GM12878 (cell line): ENCODE measurements at regions not wholly inside any gene's neighbourhood (a gene's known extent, or its start where the extent isn't known, plus 50 kb on each side); places are given as distances from the start of the nearest gene placed in this dataset.

Experiments
- BMI1 ChIP-seq: fragments of 450-650 bp; IDR thresholded peaks from 2 replicates; pipeline ENCODE4 v1.6.1; 2016; ENCODE audit warnings: mild to moderate bottlenecking, moderate library complexity, borderline replicate concordance
- HSF1 ChIP-seq: fragments of 150-350 bp; IDR thresholded peaks from 2 replicates; pipeline ENCODE4 v1.6.1; 2014; ENCODE audit warnings: mild to moderate bottlenecking, low read depth, low read length
- RBBP5 ChIP-seq: fragments of 200-600 bp; sonication (generic); conservative IDR thresholded peaks from 2 replicates; pipeline ENCODE4 v1.6.1; 2016
- REST ChIP-seq: IDR thresholded peaks from 2 replicates; pipeline ENCODE4 v1.6.1; 2012; ENCODE audit warnings: mild to moderate bottlenecking, low read depth, low read length
- SP1 ChIP-seq: IDR thresholded peaks from one replicate; pipeline ENCODE4 v1.6.1; 2011; ENCODE audit warnings: low read depth, low read length
- TF ChIP-seq, protein P1 (sequence below): fragments of 450-650 bp; IDR thresholded peaks from 2 replicates; pipeline ENCODE4 v1.6.1; 2017; ENCODE audit warnings: mild to moderate bottlenecking

DNA sequence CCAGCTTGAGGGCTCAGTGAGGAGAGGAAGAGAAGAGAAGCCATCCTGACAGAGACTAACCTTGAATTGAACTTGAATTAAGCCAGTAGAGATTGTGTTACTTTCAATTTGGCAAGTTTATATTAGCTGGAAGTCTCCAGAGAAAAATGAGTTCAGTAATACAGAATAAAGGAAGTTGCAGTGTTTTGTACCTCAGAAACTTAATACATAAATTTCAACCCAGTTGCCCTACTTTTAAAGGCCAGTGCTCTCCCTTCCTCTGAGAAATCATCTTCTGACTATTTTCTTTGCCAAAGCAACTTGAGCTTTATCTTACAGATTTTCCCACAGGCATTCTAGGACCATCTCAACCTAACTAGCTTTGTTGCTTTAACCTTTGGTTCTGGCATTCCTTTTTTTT is 231.0 kb upstream of the GAS1 start (continued):
- TF ChIP-seq REST = no peak
- no peak for TF ChIP-seq RBBP5
- TF ChIP-seq, protein P1, sequence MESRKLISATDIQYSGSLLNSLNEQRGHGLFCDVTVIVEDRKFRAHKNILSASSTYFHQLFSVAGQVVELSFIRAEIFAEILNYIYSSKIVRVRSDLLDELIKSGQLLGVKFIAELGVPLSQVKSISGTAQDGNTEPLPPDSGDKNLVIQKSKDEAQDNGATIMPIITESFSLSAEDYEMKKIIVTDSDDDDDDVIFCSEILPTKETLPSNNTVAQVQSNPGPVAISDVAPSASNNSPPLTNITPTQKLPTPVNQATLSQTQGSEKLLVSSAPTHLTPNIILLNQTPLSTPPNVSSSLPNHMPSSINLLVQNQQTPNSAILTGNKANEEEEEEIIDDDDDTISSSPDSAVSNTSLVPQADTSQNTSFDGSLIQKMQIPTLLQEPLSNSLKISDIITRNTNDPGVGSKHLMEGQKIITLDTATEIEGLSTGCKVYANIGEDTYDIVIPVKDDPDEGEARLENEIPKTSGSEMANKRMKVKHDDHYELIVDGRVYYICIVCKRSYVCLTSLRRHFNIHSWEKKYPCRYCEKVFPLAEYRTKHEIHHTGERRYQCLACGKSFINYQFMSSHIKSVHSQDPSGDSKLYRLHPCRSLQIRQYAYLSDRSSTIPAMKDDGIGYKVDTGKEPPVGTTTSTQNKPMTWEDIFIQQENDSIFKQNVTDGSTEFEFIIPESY = no peak
- TF ChIP-seq BMI1 = no peak
- TF ChIP-seq HSF1 = no peak
- no peak for TF ChIP-seq SP1
- TF ChIP-seq, all 136 proteins: peak for 0
